ENCODE measurements at regions not wholly inside any gene's neighbourhood (a gene's known extent, or its start where the extent isn't known, plus 50 kb on each side); places are given as distances from the start of the nearest gene placed in this dataset.
"Not testable (repeated sequence)": the region's sequence is repeated elsewhere in the genome, so short reads cannot be mapped to it uniquely, and the experiment has no call there.

DNA sequence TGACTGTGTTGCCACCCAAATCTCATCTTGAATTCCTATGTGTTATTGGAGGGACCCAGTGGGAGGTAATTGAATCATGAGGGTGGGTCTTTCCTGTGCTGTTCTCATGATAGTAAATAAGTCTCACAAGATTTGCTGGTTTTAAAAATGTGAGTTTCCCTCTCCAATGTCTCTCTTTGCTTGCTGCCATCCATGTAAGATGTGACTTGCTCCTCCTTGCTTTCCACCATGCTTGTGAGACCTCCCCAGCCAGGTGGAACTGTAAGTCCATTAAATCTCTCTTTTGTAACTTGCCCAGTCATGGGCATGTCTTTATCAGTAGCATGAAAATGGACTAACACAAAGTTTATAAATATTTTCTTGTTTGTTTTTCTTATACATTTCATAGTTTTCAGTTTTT lies 990.5 kb upstream of the CITED2 start:
- H3K27ac Mint-ChIP-seq: no peak overlapping the region

DNA sequence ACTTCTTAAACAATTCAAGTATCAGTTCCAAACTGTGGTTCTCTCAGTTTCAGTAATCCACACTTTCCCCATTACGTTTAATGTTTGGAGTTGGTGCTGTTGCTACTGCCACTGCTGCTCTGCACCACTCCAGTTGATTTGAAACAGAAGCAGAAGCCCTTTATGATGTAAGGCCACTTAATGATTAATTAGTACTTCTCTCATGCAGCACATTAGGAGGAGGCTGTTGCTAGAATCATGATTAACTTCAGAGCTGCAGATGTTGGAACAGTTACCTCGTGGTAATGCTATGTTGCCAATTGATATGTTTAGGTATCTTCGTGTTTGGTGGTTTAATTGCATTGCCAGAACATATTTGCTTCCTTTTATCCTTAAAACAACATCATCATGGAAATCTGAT lies 986.2 kb upstream of the CITED2 start:
- no peak for ATAC-seq
- Mint-ChIP-seq H3K4me1 (no peaks in the 10 kb centered on the region), H3K36me3 (ENCODE audit: low read depth) (no peaks in the 10 kb centered on the region), H3K27me3 (no peaks in the 10 kb centered on the region), H3K4me3 (no peak overlapping the region), H3K9me3 (ENCODE audit: low read depth) (peaks cover 5% of the 10 kb centered on the region), H3K27ac (no peak overlapping the region)
- ChIA-PET POLR2A (no interaction called here), CTCF (no interaction called here)
- no peak for DNase-seq
- intact Hi-C loops (cut with DNase I, micrococcal nuclease): no loop called here

More for the DNA sequence above, 990.5 kb upstream of the CITED2 start:
- DNase-seq: no peak
- no peak for ATAC-seq
- intact Hi-C loops (cut with DNase I, micrococcal nuclease): no loop called here
- Mint-ChIP-seq H3K4me3 (no peak overlapping the region), H3K27me3 (no peaks in the 10 kb centered on the region), H3K36me3 (ENCODE audit: low read depth) (no peaks in the 10 kb centered on the region), H3K9me3 (ENCODE audit: low read depth) (peaks cover 7% of the 10 kb centered on the region), H3K4me1 (no peaks in the 10 kb centered on the region)
- ChIA-PET CTCF (no interaction called here), POLR2A (no interaction called here)

DNA sequence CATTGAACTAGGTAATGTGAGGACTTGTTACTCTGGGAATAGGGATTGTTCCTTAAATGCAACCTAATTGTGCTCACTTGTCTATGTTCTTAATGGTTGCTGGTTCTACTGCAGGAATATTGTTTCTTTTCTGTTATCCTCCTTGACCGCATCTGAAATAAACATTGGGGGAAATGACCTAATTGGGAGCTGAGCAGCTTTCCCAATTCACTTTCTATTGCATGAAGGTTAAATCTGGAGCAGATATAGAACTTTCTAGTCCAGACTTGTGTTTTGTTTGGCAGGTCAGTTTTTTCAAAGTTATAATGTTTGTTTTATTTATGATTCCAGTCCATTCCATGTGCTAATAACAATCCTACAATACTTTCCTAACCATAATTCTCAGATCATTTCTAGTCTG lies 981.0 kb upstream of the CITED2 start:
- peaks cover 4% of the 10 kb centered on the region for H3K27me3 Mint-ChIP-seq
- intact Hi-C loops (cut with DNase I, micrococcal nuclease): no loop called here
- no peaks in the 10 kb centered on the region for H3K36me3 Mint-ChIP-seq (ENCODE audit: low read depth)
- POLR2A ChIA-PET: no interaction called here
- H3K4me3 Mint-ChIP-seq: no peak overlapping the region
- ATAC-seq (no peak), DNase-seq (no peak)
- no peak overlapping the region for H3K27ac Mint-ChIP-seq
- CTCF ChIA-PET: interaction anchor here (1.6 kb wide), 1 partner anchor 15 kb away, joined by 3 read pairs; no protein-coding TSS in a partner anchor
- no peaks in the 10 kb centered on the region for H3K4me1 Mint-ChIP-seq
- no peaks in the 10 kb centered on the region for H3K9me3 Mint-ChIP-seq (ENCODE audit: low read depth)

DNA sequence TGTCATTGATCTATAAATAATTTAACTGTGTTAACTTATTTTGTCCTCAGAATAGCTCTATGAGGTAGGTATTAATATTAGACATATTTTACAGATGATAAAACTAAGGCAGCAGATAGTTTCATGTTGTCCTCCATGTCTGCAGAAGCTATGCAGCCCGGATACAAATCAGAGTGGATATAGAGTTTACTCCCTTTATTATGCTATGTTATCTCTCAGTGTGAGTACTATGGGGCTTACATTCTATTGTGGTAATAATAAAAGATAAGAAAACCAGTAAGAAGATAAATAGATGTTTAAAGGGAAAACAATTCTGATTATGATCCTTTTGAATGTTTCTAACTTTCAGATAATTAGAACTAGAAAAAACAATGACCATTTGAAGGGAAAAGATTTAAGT lies 979.8 kb upstream of the CITED2 start:
- H3K27ac Mint-ChIP-seq: no peak overlapping the region
- H3K4me3 Mint-ChIP-seq: no peak overlapping the region
- DNase-seq: no peak
- ChIA-PET POLR2A (no interaction called here), CTCF (no interaction called here)
- H3K27me3 Mint-ChIP-seq: peaks cover 4% of the 10 kb centered on the region
- intact Hi-C loops (cut with DNase I, micrococcal nuclease): no loop called here
- no peaks in the 10 kb centered on the region for H3K4me1 Mint-ChIP-seq
- H3K36me3 Mint-ChIP-seq (ENCODE audit: low read depth): no peaks in the 10 kb centered on the region
- no peak for ATAC-seq
- no peaks in the 10 kb centered on the region for H3K9me3 Mint-ChIP-seq (ENCODE audit: low read depth)

DNA sequence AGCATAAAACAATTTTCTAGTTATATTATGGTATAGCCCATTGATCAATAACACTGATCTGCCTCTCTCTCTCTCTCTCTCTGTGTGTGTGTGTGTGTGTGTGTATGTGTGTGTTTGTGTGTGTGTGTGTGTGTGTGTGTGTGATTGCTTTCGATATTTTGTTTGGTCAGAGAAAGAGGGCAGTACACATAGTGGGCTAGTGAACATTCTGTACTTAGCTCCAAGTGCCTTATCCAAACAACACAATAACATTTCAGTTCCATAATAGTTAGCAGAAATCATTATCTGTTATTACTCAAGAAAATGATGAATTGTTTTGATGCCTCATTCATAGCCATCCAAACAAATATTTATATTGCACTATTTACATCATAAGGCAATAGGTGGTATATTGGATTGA lies 979.1 kb upstream of the CITED2 start:
- Mint-ChIP-seq H3K36me3 (ENCODE audit: low read depth) (no peaks in the 10 kb centered on the region), H3K27me3 (peaks cover 4% of the 10 kb centered on the region), H3K4me3 (no peak overlapping the region), H3K27ac (no peak overlapping the region), H3K9me3 (ENCODE audit: low read depth) (no peaks in the 10 kb centered on the region), H3K4me1 (no peaks in the 10 kb centered on the region)
- POLR2A ChIA-PET: no interaction called here
- CTCF ChIA-PET: no interaction called here
- intact Hi-C loops (cut with DNase I, micrococcal nuclease): no loop called here
- ATAC-seq (no peak), DNase-seq (no peak)

DNA sequence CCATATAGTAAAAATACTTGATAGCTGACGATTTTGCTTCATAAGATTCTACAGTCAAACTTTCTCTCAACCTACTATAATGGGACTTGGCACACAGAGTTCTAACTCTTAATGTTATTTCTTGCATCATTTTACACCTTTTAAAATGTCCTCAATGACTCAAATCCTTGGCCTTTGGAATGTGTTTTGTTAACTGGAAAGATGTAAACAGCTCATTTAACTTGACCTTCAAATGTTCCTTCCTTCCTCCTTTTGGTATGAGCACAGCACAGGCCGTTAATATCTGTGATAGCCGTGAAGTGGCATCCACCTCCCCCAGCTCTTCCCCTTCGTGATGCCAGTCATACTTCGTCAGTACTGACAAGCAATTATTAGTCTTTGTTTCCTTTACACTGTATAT lies 972.0 kb upstream of the CITED2 start:
- Mint-ChIP-seq H3K27ac (no peak overlapping the region), H3K4me3 (no peak overlapping the region), H3K4me1 (no peaks in the 10 kb centered on the region), H3K27me3 (peaks cover 12% of the 10 kb centered on the region), H3K9me3 (ENCODE audit: low read depth) (no peaks in the 10 kb centered on the region), H3K36me3 (ENCODE audit: low read depth) (no peaks in the 10 kb centered on the region)
- ATAC-seq (no peak), DNase-seq (no peak)
- ChIA-PET POLR2A (no interaction called here), CTCF (no interaction called here)
- intact Hi-C loops (cut with DNase I, micrococcal nuclease): no loop called here

DNA sequence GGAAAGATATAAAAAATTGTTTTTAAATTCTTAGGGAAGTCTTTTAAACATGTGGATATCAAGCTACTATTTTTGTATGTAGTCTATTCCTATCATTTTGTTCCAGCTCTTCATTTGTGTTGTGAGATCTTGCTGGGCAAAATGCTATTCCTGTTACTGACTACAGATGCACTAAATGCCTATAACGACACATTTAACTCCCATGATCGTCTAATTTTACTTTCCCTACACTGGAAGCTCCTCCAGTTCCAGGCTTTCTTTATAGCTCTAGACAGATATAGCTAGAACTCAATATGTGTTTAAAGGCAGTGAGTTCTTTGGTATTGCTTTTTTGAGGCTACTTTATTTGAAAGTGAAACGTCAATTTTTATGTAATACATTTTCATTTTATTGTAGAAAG lies 971.5 kb upstream of the CITED2 start:
- Mint-ChIP-seq H3K27ac (no peak overlapping the region), H3K9me3 (ENCODE audit: low read depth) (no peaks in the 10 kb centered on the region)

DNA sequence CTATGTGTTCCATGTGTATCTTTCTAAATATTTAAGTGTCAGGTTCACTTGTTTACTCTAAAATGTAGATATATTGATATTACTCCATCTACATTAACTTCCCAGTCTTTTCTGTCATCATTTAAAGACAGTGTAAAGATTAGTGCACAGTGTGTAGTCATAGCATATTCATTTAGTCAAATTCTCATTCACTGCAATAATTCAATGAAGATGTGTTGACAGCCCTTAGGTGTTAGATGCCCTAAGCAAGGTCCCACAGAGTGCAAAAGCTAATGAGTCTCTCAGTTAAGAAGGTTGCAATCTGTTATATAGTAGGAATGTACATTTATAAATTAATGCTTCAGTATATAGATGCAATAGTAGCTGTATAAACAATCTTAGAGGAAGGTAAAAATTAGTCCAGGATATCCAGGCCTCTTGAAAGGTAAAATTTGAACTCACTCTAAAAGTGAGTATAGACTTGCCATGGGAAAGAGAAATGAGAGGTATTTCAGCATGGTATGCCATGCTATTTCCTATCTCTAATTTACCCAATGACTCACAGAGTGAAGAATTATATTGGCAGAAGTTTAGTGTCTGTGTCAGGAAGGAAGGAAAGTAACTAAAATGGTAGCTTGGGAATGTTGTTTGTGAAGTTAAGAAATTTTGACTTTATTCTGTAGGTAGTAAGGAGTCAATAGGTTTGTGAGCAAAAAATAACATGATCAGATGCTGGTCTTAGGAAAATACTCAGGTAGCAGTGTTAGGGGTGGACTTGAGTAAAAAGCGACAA lies 969.9 kb upstream of the CITED2 start:
- no peak overlapping the region for H3K4me3 Mint-ChIP-seq
- CTCF ChIA-PET: interaction anchor here (0.7 kb wide), 1 partner anchor 1156 kb away, joined by 3 read pairs; no protein-coding TSS in a partner anchor
- H3K9me3 Mint-ChIP-seq (ENCODE audit: low read depth): no peaks in the 10 kb centered on the region
- POLR2A ChIA-PET: no interaction called here
- no peak overlapping the region for H3K27ac Mint-ChIP-seq
- intact Hi-C loops (cut with DNase I, micrococcal nuclease): no loop called here
- H3K4me1 Mint-ChIP-seq: no peaks in the 10 kb centered on the region
- ATAC-seq (no peak), DNase-seq (no peak)
- H3K27me3 Mint-ChIP-seq: peaks cover 14% of the 10 kb centered on the region
- no peaks in the 10 kb centered on the region for H3K36me3 Mint-ChIP-seq (ENCODE audit: low read depth)

More for the DNA sequence above, 971.5 kb upstream of the CITED2 start:
- Mint-ChIP-seq H3K4me1 (no peaks in the 10 kb centered on the region), H3K4me3 (no peak overlapping the region), H3K36me3 (ENCODE audit: low read depth) (no peaks in the 10 kb centered on the region), H3K27me3 (peaks cover 14% of the 10 kb centered on the region)
- intact Hi-C loops (cut with DNase I, micrococcal nuclease): no loop called here
- ChIA-PET CTCF (no interaction called here), POLR2A (no interaction called here)
- no peak for ATAC-seq
- DNase-seq: no peak

DNA sequence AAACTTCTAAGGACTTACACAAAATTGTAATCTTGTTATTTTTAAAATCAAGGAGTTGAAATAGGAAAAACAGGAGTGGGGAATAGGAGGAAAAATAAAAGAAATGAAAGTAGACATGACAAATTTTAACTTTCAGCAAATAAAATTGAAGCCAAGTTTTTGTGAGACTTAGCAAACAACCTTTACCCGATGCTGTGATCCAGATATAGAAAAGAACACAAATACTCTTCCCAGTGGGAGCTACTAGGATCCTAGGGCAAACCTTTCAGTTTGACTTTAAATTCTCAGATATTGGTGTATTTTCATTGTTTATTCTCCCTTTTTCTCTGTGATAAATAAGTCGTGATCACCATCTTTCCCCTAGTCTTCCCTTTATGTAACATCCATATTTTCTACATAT lies 968.7 kb upstream of the CITED2 start:
- Mint-ChIP-seq H3K4me3 (no peak overlapping the region), H3K36me3 (ENCODE audit: low read depth) (no peaks in the 10 kb centered on the region), H3K27me3 (peaks cover 16% of the 10 kb centered on the region), H3K9me3 (ENCODE audit: low read depth) (no peaks in the 10 kb centered on the region), H3K4me1 (no peaks in the 10 kb centered on the region), H3K27ac (no peak overlapping the region)
- no peak for DNase-seq
- POLR2A ChIA-PET: interaction anchor here (0.7 kb wide), 1 partner anchor 257 kb away, joined by 4 read pairs; no protein-coding TSS in a partner anchor
- intact Hi-C loops (cut with DNase I, micrococcal nuclease): no loop called here
- CTCF ChIA-PET: no interaction called here
- ATAC-seq: no peak

DNA sequence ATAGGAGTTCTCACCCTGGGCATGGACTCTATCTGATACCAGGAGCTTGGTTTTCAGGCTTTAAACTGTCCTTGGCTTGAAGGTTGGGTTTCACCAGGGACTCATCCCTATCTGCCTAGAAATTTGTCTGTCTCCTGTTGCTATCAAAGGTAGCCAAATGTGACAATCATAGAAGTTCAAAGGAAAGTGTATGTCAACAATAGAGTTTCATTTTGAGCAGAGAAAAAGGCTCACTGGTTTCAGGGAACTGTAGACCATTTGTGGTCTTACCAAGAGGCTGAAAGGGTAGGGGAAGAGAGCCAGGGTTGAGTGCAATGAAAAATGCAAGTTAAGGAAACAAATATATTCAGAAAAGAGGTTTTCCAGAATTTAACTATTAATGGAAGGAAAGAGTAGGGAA lies 966.8 kb upstream of the CITED2 start:
- ATAC-seq: no peak
- POLR2A ChIA-PET: no interaction called here
- Mint-ChIP-seq H3K4me3 (no peak overlapping the region), H3K36me3 (ENCODE audit: low read depth) (no peaks in the 10 kb centered on the region), H3K9me3 (ENCODE audit: low read depth) (no peaks in the 10 kb centered on the region), H3K27me3 (peaks cover 13% of the 10 kb centered on the region), H3K27ac (no peak overlapping the region), H3K4me1 (no peaks in the 10 kb centered on the region)
- intact Hi-C loops (cut with DNase I, micrococcal nuclease): no loop called here
- CTCF ChIA-PET: no interaction called here
- no peak for DNase-seq

DNA sequence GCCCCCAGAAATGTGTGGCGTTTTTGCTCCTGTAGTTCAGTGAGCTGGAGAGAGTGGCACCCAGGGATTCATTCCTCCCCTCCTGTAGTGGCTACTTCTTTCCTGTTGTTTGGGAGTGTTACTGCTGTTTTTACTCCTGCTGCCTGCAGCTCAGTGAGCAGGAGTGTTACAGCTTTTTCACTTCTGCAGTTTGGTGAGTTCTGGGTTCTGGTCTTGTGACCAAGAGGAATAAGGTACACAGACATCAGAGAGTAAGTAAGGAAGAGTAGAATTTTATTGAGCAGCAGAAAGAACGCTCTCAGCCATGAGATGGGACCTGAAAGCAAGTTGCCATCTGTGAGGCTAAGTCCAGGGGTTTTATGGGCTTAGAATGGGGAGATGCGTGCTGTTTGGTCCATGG lies 966.3 kb upstream of the CITED2 start:
- Mint-ChIP-seq H3K27ac (no peak overlapping the region), H3K4me3 (no peak overlapping the region), H3K27me3 (peaks cover 13% of the 10 kb centered on the region), H3K9me3 (ENCODE audit: low read depth) (no peaks in the 10 kb centered on the region), H3K36me3 (ENCODE audit: low read depth) (no peaks in the 10 kb centered on the region), H3K4me1 (no peaks in the 10 kb centered on the region)
- intact Hi-C loops (cut with DNase I, micrococcal nuclease): no loop called here
- DNase-seq (no peak), ATAC-seq (no peak)
- ChIA-PET CTCF (no interaction called here), POLR2A (no interaction called here)

DNA sequence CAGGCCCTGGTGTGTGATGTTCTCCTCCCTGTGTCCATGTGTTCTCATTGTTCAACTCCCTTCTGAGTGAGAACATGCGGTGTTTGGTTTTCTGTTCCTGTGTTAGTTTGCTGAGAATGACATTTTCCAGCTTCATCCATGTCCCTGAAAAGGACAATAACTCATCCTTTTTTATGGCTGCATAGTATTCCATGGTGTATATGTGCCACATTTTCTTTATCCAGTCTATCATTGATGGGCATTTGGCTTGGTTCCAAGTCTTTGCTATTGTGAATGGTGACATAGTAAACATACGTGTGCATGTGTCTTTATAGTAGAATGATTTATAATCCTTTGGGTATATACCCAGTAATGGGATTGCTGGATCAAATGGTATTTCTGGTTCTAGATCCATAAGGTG lies 964.6 kb upstream of the CITED2 start:
- DNase-seq; H3K4me1 Mint-ChIP-seq; H3K27ac Mint-ChIP-seq; H3K4me3 Mint-ChIP-seq; H3K9me3 Mint-ChIP-seq (ENCODE audit: low read depth); POLR2A ChIA-PET; CTCF ChIA-PET; intact Hi-C loops (cut with DNase I, micrococcal nuclease); ATAC-seq; H3K36me3 Mint-ChIP-seq (ENCODE audit: low read depth); H3K27me3 Mint-ChIP-seq: not testable (repeated sequence)

DNA sequence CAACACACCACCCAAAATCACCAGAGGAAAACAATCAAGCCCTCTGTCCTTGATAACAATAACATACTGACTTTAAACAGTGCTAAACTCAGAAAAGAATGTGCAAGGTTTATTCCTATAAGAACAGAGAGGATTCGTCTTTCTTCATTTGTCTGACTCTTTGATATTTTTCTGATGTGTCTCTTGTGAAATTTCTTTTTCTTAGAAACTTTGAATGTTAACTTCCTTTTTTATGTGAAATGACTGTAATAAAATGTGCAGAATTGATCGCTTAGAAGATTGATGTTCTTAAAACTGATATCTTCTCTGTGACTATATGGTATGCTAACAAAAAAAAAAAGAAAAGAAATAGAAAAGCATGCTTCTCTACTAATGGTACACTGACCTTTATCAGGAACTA lies 947.4 kb upstream of the CITED2 start:
- CTCF ChIA-PET: no interaction called here
- Mint-ChIP-seq H3K27me3 (peaks cover 3% of the 10 kb centered on the region), H3K27ac (no peak overlapping the region), H3K4me1 (no peaks in the 10 kb centered on the region), H3K36me3 (ENCODE audit: low read depth) (no peaks in the 10 kb centered on the region), H3K4me3 (no peak overlapping the region), H3K9me3 (ENCODE audit: low read depth) (no peaks in the 10 kb centered on the region)
- POLR2A ChIA-PET: no interaction called here
- intact Hi-C loops (cut with DNase I, micrococcal nuclease): no loop called here
- ATAC-seq (no peak), DNase-seq (no peak)
